Heart left ventricle (tissue), 16 donors: ENCODE measurements at regions not wholly inside any gene's neighbourhood (a gene's known extent, or its start where the extent isn't known, plus 50 kb on each side); places are given as distances from the start of the nearest gene placed in this dataset.

Source experiments
- ATAC-seq, 4 donors: fragments of 200-7000 bp; cut with Tn5 transposase; one replicate each; pipeline ENCODE4 v1.9.1; 2020 to 2022; ENCODE audit warnings: moderate library complexity in 4 of 4, mild to moderate bottlenecking in 3 of 4, moderate number of reproducible peaks in 1 of 4
- DNase-seq, 5 donors: peaks; one replicate each; pipeline ENCODE4 v3.0.0-alpha.2; 2020
- H3K27ac ChIP-seq, 12 donors: fragments of 200-600 bp; sonication (generic) in 4 of 12; one replicate each; pipeline versions ENCODE4 v1.5.0 to v1.8.0; 2016 to 2022; ENCODE audit warnings: mild to moderate bottlenecking in 2 of 12
- H3K27me3 ChIP-seq, 9 donors: fragments of 200-600 bp; sonication (generic) in 2 of 9; one replicate each; pipeline versions ENCODE4 v1.5.1 to v1.8.0; 2016 to 2022; ENCODE audit warnings: mild to moderate bottlenecking in 3 of 9
- H3K36me3 ChIP-seq, 9 donors: fragments of 200-600 bp; sonication (generic) in 2 of 9; one replicate each; pipeline versions ENCODE4 v1.5.0 to v1.8.0; 2018 to 2022; ENCODE audit warnings: mild to moderate bottlenecking in 2 of 9
- H3K4me1 ChIP-seq, 12 donors: fragments of 200-600 bp; sonication (generic) in 4 of 12; one replicate each; pipeline versions ENCODE4 v1.5.0 to v1.8.0; 2016 to 2022; ENCODE audit warnings: mild to moderate bottlenecking in 3 of 12
- H3K4me3 ChIP-seq, 12 donors: fragments of 200-600 bp; sonication (generic) in 4 of 12; one replicate each; pipeline versions ENCODE4 v1.5.0 to v1.8.0; 2017 to 2022; ENCODE audit warnings: mild to moderate bottlenecking in 9 of 12, moderate library complexity in 4 of 12
- H3K9me3 ChIP-seq, 12 donors: fragments of 200-600 bp; sonication (generic) in 4 of 12; one replicate each; pipeline versions ENCODE4 v1.5.0 to v1.8.0; 2016 to 2022; ENCODE audit warnings: mild to moderate bottlenecking in 1 of 12
- POLR2A ChIP-seq, 2 donors: fragments of 450-650 bp; IDR thresholded peaks; one replicate each; pipeline ENCODE4 v1.6.1; 2017; ENCODE audit warnings: antibody characterized with exemption in 2 of 2, mild to moderate bottlenecking in 2 of 2, moderate library complexity in 2 of 2
- WGBS, 4 donors: extraction: QIAGEN DNeasy Blood & Tissue Kit in 2 of 4; methylation state at CpG; one replicate each; pipeline versions ENCODE4 v1.1.5 to v1.1.7; 2013 to 2018; 5-methylcytosine and 5-hydroxymethylcytosine counted together
- intact Hi-C, 10 donors: fragments of 100-400 bp; cut with DNase I; formaldehyde crosslinking; loops; one replicate each; pipeline versions ENCODE4 v1.11.1 to v1.14.2; 2022
- TF ChIP-seq, protein P1 (sequence below), 12 donors: fragments of 200-600 bp; sonication (generic) in 4 of 12; IDR thresholded peaks; one replicate each; pipeline versions ENCODE4 v1.5.0 to v1.8.0; 2018 to 2022; ENCODE audit warnings: antibody characterized with exemption in 12 of 12, mild to moderate bottlenecking in 5 of 12
- donor health status: ischemic (EF 13 %, LVEDD 7.1; RV severe dilation, severe dysfunction).
- donor health status: healthy with polysubstance abuse.
- donor health status: DM: no; HTN: yes; CAD: no.
- donor health status: DM: no; HTN: no; CAD: no.
- donor health status: ischemic (EF 25% LVEDD 6.9; RV normal size, moderate dysfunction).
- donor health status: ischemic (EF 25% LVEDD 5.7; RV mildly dilated, moderate dysfunction).
- donor health status: healthy.
- donor health status: DM: yes; HTN: yes; CAD: no.
- donor health status: ischemic (EF 35%, LVEDD 5.7; RV mildly dilated, moderate dysfunction).
- donor health status: nonischemic (EF 11% LVEDD 7.7; RV severe dilation, severe dysfunction).
- donor health status: DM: yes; HTN: yes; CAD: no.
- donor health status: PGD.
- donor health status: ischemic (EF 29% LVEDD 5.4; RV normal size, mild dysfunction).
- donor health status: nonischemic (EF 23%, LVEDD 6.1; RV moderate dilation, normal function).

DNA sequence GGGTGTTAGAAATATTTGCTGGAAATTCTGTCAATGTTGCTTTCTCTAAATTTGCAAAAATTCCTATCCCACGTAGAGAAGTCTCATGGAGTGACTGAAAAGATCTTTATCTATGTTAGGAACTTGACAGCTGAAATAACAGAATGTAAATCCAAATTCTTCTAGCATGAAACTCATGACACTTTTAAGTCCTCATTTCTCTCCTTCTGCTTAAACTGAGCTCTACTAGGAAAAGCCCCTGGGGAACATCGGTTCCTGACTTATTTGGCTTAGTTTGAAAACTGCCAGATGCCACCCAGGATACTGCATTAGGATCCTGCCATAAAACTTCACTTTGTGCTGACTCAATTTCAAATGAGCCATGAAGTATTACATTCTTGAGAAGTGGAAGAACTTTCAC is 426.0 kb downstream of the GALC start:
- peaks cover 0 to 7% (median 0%) of the 10 kb centered on the region in 12 donors for H3K9me3 ChIP-seq
- intact Hi-C loops: no loop called here
- no peaks in the 10 kb centered on the region for H3K27me3 ChIP-seq
- peak in 1 of 5 donors; percentile 8 for DNase-seq
- 18 to 30% (median 26%) methylated on average over 2 of the region's 2 CpGs for WGBS, 4 donors
- H3K4me3 ChIP-seq: no peak overlapping the region
- no peaks in the 10 kb centered on the region for H3K36me3 ChIP-seq
- H3K4me1 ChIP-seq: peaks cover 0 to 2% (median 0%) of the 10 kb centered on the region in 12 donors
- ATAC-seq: peak in 2 of 4 donors; percentile 53 to 83
- peak overlapping the region in 2 of 12 donors; percentile 6 to 42 for H3K27ac ChIP-seq
- TF ChIP-seq, protein P1, sequence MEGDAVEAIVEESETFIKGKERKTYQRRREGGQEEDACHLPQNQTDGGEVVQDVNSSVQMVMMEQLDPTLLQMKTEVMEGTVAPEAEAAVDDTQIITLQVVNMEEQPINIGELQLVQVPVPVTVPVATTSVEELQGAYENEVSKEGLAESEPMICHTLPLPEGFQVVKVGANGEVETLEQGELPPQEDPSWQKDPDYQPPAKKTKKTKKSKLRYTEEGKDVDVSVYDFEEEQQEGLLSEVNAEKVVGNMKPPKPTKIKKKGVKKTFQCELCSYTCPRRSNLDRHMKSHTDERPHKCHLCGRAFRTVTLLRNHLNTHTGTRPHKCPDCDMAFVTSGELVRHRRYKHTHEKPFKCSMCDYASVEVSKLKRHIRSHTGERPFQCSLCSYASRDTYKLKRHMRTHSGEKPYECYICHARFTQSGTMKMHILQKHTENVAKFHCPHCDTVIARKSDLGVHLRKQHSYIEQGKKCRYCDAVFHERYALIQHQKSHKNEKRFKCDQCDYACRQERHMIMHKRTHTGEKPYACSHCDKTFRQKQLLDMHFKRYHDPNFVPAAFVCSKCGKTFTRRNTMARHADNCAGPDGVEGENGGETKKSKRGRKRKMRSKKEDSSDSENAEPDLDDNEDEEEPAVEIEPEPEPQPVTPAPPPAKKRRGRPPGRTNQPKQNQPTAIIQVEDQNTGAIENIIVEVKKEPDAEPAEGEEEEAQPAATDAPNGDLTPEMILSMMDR (IDR thresholded peaks at IDR 0.05): no peak
- no peak for TF ChIP-seq POLR2A (IDR thresholded peaks at IDR 0.05)

DNA sequence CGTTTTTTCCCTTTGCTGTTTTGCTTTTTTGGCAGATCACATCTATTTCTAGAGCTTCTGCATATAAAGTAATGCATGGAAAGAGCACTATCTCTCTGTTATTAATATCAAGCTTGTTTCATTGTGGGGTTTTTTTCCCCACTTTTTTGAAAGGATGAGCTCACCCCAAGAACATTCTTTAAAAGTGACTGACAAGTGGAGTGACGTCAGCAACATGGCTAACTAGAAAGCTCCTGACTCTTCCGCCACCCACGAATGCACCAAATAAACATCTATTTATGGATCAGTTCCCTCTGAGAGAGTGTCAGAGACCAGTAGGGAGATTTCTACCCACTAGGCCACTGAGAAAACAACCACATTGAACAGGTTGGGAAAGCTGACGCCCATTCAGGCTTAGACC is 445.4 kb downstream of the GALC start:
- DNase-seq (no peak), ATAC-seq (no peak)
- Histone ChIP-seq H3K4me1 (no peaks in the 10 kb centered on the region), H3K9me3 (peaks cover 0 to 27% (median 9%) of the 10 kb centered on the region in 12 donors), H3K27me3 (no peaks in the 10 kb centered on the region), H3K36me3 (no peaks in the 10 kb centered on the region), H3K4me3 (no peak overlapping the region), H3K27ac (no peak overlapping the region)
- 59 to 64% (median 63%) methylated on average over 5 of the region's 5 CpGs for WGBS, 4 donors
- intact Hi-C loops: no loop called here
- TF ChIP-seq POLR2A (IDR thresholded peaks at IDR 0.05): no peak
- TF ChIP-seq, protein P1 (IDR thresholded peaks at IDR 0.05): no peak

DNA sequence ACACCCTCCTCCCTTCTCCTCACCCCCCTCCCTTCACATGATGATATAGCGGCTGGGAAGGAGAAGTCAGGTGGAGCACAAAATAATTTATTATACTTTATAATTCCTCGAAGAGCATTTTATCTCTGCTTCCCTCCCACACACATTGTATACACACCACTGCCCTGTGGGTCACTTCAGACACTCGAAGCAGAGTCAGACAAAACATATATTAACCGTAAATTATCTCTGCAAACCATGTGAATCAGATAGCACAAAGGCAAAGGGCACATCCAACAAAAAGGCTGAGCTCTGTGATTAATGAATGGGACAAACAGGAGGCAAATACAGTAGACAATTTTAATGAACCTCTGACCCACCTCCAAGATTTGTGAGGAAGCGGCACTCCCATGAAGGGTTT is 450.7 kb downstream of the GALC start:
- H3K36me3 ChIP-seq: no peaks in the 10 kb centered on the region
- DNase-seq: no peak
- no peak overlapping the region for H3K27ac ChIP-seq
- H3K9me3 ChIP-seq: peaks cover 0 to 4% (median 0%) of the 10 kb centered on the region in 12 donors
- intact Hi-C loops: no loop called here
- no peak overlapping the region for H3K4me3 ChIP-seq
- TF ChIP-seq POLR2A (IDR thresholded peaks at IDR 0.05): no peak
- TF ChIP-seq, protein P1 (IDR thresholded peaks at IDR 0.05): no peak
- no peaks in the 10 kb centered on the region for H3K27me3 ChIP-seq
- ATAC-seq: no peak
- H3K4me1 ChIP-seq: no peaks in the 10 kb centered on the region
- whole genome bisulfite sequencing, 4 donors: 60 to 71% (median 69%) methylated on average over 5 of the region's 5 CpGs

DNA sequence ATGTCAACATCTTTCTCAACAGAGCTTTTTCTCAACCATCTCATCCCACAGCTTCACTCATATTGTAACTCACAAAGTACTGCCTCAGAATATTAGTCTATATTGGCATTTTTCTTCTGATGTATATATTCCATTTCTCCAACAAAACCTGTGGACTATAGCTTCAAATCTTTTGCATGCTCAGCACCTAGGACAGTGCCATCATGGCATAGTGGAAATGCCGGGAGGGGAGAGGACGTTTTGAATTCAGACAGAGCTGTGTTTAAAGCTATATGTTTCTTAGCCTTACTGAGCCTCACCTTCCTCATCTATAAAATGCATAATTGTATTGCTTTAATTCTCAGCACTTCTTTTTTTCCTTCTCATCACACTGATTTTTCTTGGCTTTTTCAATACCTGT is 452.6 kb downstream of the GALC start:
- intact Hi-C loops: no loop called here
- Histone ChIP-seq H3K4me3 (no peak overlapping the region), H3K9me3 (peaks cover 0 to 4% (median 0%) of the 10 kb centered on the region in 12 donors), H3K27me3 (no peaks in the 10 kb centered on the region), H3K4me1 (no peaks in the 10 kb centered on the region), H3K27ac (no peak overlapping the region), H3K36me3 (no peaks in the 10 kb centered on the region)
- no peak for TF ChIP-seq POLR2A (IDR thresholded peaks at IDR 0.05)
- TF ChIP-seq, protein P1 (IDR thresholded peaks at IDR 0.05): no peak
- DNase-seq (no peak), ATAC-seq (no peak)
- WGBS, 4 donors: 29 to 40% (median 35%) methylated on average over 2 of the region's 2 CpGs
